ENCODE measurements at regions not wholly inside any gene's neighbourhood (a gene's known extent, or its start where the extent isn't known, plus 50 kb on each side); places are given as distances from the start of the nearest gene placed in this dataset.
"Not testable (repeated sequence)": the region's sequence is repeated elsewhere in the genome, so short reads cannot be mapped to it uniquely, and the experiment has no call there.

GRCh38 chr2:111471791-111472530 lies 351.2 kb downstream of the BCL2L11 start:
- H3K4ac ChIP-seq (ENCODE audit: low read depth, low read length); in situ Hi-C loops (cut with MboI; ENCODE audit: low sequenced_read_pairs); H4K8ac ChIP-seq (ENCODE audit: low read depth in 2 of 2, low read length in 2 of 2); H2AFZ ChIP-seq (replicated peaks; ENCODE audit: low read length, poor library complexity); H4K91ac ChIP-seq (ENCODE audit: insufficient read depth, low read depth, low read length); H3K9me1 ChIP-seq (ENCODE audit: insufficient read depth, low read length); H3K4me3 ChIP-seq (ENCODE audit: insufficient read depth, low read depth, low read length); H3K36me3 ChIP-seq (ENCODE audit: control insufficient read depth, insufficient read depth, low read length); dilution Hi-C loops (cut with HindIII; ENCODE audit: low sequenced_read_pairs, unreplicated experiment); H2BK15ac ChIP-seq (ENCODE audit: low read depth, low read length); H3K56ac ChIP-seq (ENCODE audit: extremely low read depth, insufficient read depth, low read length); H3K23ac ChIP-seq (ENCODE audit: low read depth, low read length); CTCF ChIA-PET; H2AK9ac ChIP-seq (replicated peaks; ENCODE audit: low read depth, low read length, poor library complexity); H3K9ac ChIP-seq (ENCODE audit: low read depth, low read length); H3K27me3 ChIP-seq (ENCODE audit: control insufficient read depth, insufficient read depth, low read length); H4K5ac ChIP-seq (ENCODE audit: low read depth, low read length); H3K9me3 ChIP-seq (ENCODE audit: control insufficient read depth, insufficient read depth, low read length); H2AK5ac ChIP-seq (ENCODE audit: low read depth, low read length); BruUV-seq (replicated peaks); H3K14ac ChIP-seq (replicated peaks; ENCODE audit: low read depth, low read length); POLR2A ChIA-PET (ENCODE audit: unreplicated experiment); H2BK120ac ChIP-seq (ENCODE audit: low read depth, low read length); intact Hi-C loops (cut with micrococcal nuclease): not testable (repeated sequence)
- H3K27ac ChIP-seq (ENCODE audit: insufficient read depth, low read length) = peak overlapping the region; percentile 88; the same call in 1 of the 2 replicates
- H3K79me1 ChIP-seq (ENCODE audit: low read depth in 1 of 2, low read length in 2 of 2) = peaks cover 3 to 28% of the 10 kb centered on the region in 2 experiments
- TF ChIP-seq CEBPB (IDR thresholded peaks at IDR 0.05; ENCODE audit: low read depth, low read length) = peak; percentile 58
- peak overlapping the region; percentile 17; the same call in 1 of the 2 replicates for H3K4me2 ChIP-seq (ENCODE audit: low read depth, low read length)
- 0 out of 2 replicates have a peak overlapping the region, but pooled peaks have one; percentile 61 for H2BK20ac ChIP-seq (ENCODE audit: low read depth, low read length)
- peaks cover 58% of the 10 kb centered on the region for H4K20me1 ChIP-seq (ENCODE audit: insufficient read depth, low read length)
- peak overlapping the region; percentile 74; the same call in 1 of the 2 replicates for H3K18ac ChIP-seq (ENCODE audit: low read depth, low read length)
- H3K4me1 ChIP-seq (ENCODE audit: control insufficient read depth, insufficient read depth, low read length) = peaks cover 22% of the 10 kb centered on the region
- no CpG with 5 or more reads among the region's 9 CpGs for WGBS, 2 experiments (ENCODE audit: extremely low coverage in 2 of 2, insufficient read length in 1 of 2)
- ATAC-seq (ENCODE audit: low read depth) (peak; percentile 61), DNase-seq (peak; percentile 31)
- peak overlapping the region; percentile 81 for H2BK5ac ChIP-seq (ENCODE audit: low read depth, low read length, poor library complexity, severe bottlenecking)

- ATAC-seq (ENCODE audit: low read depth) = peak; percentile 3; the same call in 1 of the 2 replicates
- H3K27ac ChIP-seq (ENCODE audit: insufficient read depth, low read length) = peak overlapping the region; percentile 95
These were observed 352.2 kb downstream of the BCL2L11 start for GRCh38 chr2:111472844-111473403.

More at GRCh38 chr2:111472844-111473403, 352.2 kb downstream of the BCL2L11 start:
- peak overlapping the region; percentile 90 for H2AK5ac ChIP-seq (ENCODE audit: low read depth, low read length)
- peak overlapping the region; percentile 42; the same call in 1 of the 2 replicates for H3K9ac ChIP-seq (ENCODE audit: low read depth, low read length)
- H3K4me1 ChIP-seq (ENCODE audit: control insufficient read depth, insufficient read depth, low read length) = peaks cover 19% of the 10 kb centered on the region
- H3K4me2 ChIP-seq (ENCODE audit: low read depth, low read length) = peak overlapping the region; percentile 22; the same call in 1 of the 2 replicates
- peak overlapping the region; percentile 67; the same call in 1 of the 2 replicates for H4K5ac ChIP-seq (ENCODE audit: low read depth, low read length)
- dilution Hi-C loops (cut with HindIII; ENCODE audit: low sequenced_read_pairs, unreplicated experiment); in situ Hi-C loops (cut with MboI; ENCODE audit: low sequenced_read_pairs); POLR2A ChIA-PET (ENCODE audit: unreplicated experiment); H3K9me3 ChIP-seq (ENCODE audit: control insufficient read depth, insufficient read depth, low read length); H3K27me3 ChIP-seq (ENCODE audit: control insufficient read depth, insufficient read depth, low read length); H2AFZ ChIP-seq (replicated peaks; ENCODE audit: low read length, poor library complexity); BruUV-seq (replicated peaks); H2AK9ac ChIP-seq (replicated peaks; ENCODE audit: low read depth, low read length, poor library complexity); H3K56ac ChIP-seq (ENCODE audit: extremely low read depth, insufficient read depth, low read length); H3K4me3 ChIP-seq (ENCODE audit: insufficient read depth, low read depth, low read length); H3K23ac ChIP-seq (ENCODE audit: low read depth, low read length); H2BK20ac ChIP-seq (ENCODE audit: low read depth, low read length); CTCF ChIA-PET; intact Hi-C loops (cut with micrococcal nuclease); H3K36me3 ChIP-seq (ENCODE audit: control insufficient read depth, insufficient read depth, low read length); H3K9me1 ChIP-seq (ENCODE audit: insufficient read depth, low read length): not testable (repeated sequence)
- H3K18ac ChIP-seq (ENCODE audit: low read depth, low read length) = peak overlapping the region; percentile 79
- H3K4ac ChIP-seq (ENCODE audit: low read depth, low read length) = peak overlapping the region; percentile 56
- H2BK5ac ChIP-seq (ENCODE audit: low read depth, low read length, poor library complexity, severe bottlenecking) = peak overlapping the region; percentile 81
- H2BK120ac ChIP-seq (ENCODE audit: low read depth, low read length) = 0 out of 2 replicates have a peak overlapping the region, but pooled peaks have one; percentile 49
- DNase-seq = peak; percentile 21
- peaks cover 53% of the 10 kb centered on the region for H4K20me1 ChIP-seq (ENCODE audit: insufficient read depth, low read length)
- H3K14ac ChIP-seq (replicated peaks; ENCODE audit: low read depth, low read length) = peak overlapping the region; percentile 74; the same call in 1 of the 2 replicates
- WGBS, 2 experiments (ENCODE audit: extremely low coverage in 2 of 2, insufficient read length in 1 of 2) = no CpG with 5 or more reads among the region's 7 CpGs
- peak overlapping the region; percentile 27; the same call in 1 of the 3 replicates for H2BK15ac ChIP-seq (ENCODE audit: low read depth, low read length)
- H4K91ac ChIP-seq (ENCODE audit: insufficient read depth, low read depth, low read length) = peak overlapping the region; percentile 66; the same call in 1 of the 2 replicates
- H4K8ac ChIP-seq (ENCODE audit: low read depth in 2 of 2, low read length in 2 of 2) = 0 out of 4 replicates have a peak overlapping the region, but pooled peaks of 1 of the 2 experiments have one; percentile 25
- peaks cover 3 to 28% of the 10 kb centered on the region in 2 experiments for H3K79me1 ChIP-seq (ENCODE audit: low read depth in 1 of 2, low read length in 2 of 2)
